ENCODE measurements at regions not wholly inside any gene's neighbourhood (a gene's known extent, or its start where the extent isn't known, plus 50 kb on each side); places are given as distances from the start of the nearest gene placed in this dataset.

- DNase-seq (ENCODE audit: low read depth, low spot score): no peak
Measured at GRCh38 chr11:134541951-134542350, 129.9 kb upstream of the B3GAT1 start.

- no peak for DNase-seq (ENCODE audit: low read depth, low spot score)
Measured at GRCh38 chr11:134541355-134541754, 129.3 kb upstream of the B3GAT1 start.

GRCh38 chr11:134539285-134539684, 127.2 kb upstream of the B3GAT1 start:
- DNase-seq (ENCODE audit: low read depth, low spot score): no peak

- no peak for DNase-seq (ENCODE audit: low read depth, low spot score)
Measured at GRCh38 chr11:134538742-134539141, 126.7 kb upstream of the B3GAT1 start.

- DNase-seq (ENCODE audit: low read depth, low spot score): no peak
Measured at GRCh38 chr11:134537941-134538340, 125.9 kb upstream of the B3GAT1 start.

GRCh38 chr11:134537296-134537695, 125.3 kb upstream of the B3GAT1 start:
- DNase-seq (ENCODE audit: low read depth, low spot score): no peak

GRCh38 chr11:134536677-134537076, 124.6 kb upstream of the B3GAT1 start:
- DNase-seq (ENCODE audit: low read depth, low spot score): no peak

- DNase-seq (ENCODE audit: low read depth, low spot score): no peak
Measured at GRCh38 chr11:134536219-134536618, 124.2 kb upstream of the B3GAT1 start.

- DNase-seq (ENCODE audit: low read depth, low spot score): no peak
Measured at GRCh38 chr11:134535029-134536025, 123.3 kb upstream of the B3GAT1 start.

GRCh38 chr11:134533511-134533910, 121.5 kb upstream of the B3GAT1 start:
- DNase-seq (ENCODE audit: low read depth, low spot score): no peak

GRCh38 chr11:134532921-134533421, 120.9 kb upstream of the B3GAT1 start:
- DNase-seq (ENCODE audit: low read depth, low spot score): no peak

GRCh38 chr11:134532131-134532920, 120.3 kb upstream of the B3GAT1 start:
- DNase-seq (ENCODE audit: low read depth, low spot score): no peak

GRCh38 chr11:134531327-134532130, 119.5 kb upstream of the B3GAT1 start:
- DNase-seq (ENCODE audit: low read depth, low spot score): no peak

GRCh38 chr11:134530636-134531326, 118.7 kb upstream of the B3GAT1 start:
- no peak for DNase-seq (ENCODE audit: low read depth, low spot score)

GRCh38 chr11:134529212-134530096, 117.4 kb upstream of the B3GAT1 start:
- DNase-seq (ENCODE audit: low read depth, low spot score): no peak

- no peak for DNase-seq (ENCODE audit: low read depth, low spot score)
Measured at GRCh38 chr11:134528453-134528852, 116.4 kb upstream of the B3GAT1 start.

- no peak for DNase-seq (ENCODE audit: low read depth, low spot score)
Measured at GRCh38 chr11:134527382-134528243, 115.6 kb upstream of the B3GAT1 start.

Data from pulmonary artery endothelial cell (primary cell).